HL-60 (cell line): ENCODE measurements at regions not wholly inside any gene's neighbourhood (a gene's known extent, or its start where the extent isn't known, plus 50 kb on each side); places are given as distances from the start of the nearest gene placed in this dataset.

Experiments used
- DNase-seq, 2 experiments: peaks; one replicate each; pipeline ENCODE4 v3.0.0-alpha.2; 2010 to 2020; ENCODE audit warnings: low read depth in 1 of 2, low spot score in 1 of 2
- H3K27ac ChIP-seq: fragments of 250-450 bp; sonication (Bioruptor Pico); replicated peaks from 2 replicates; pipeline ENCODE4 v1.5.1; 2020; ENCODE audit warnings: mild to moderate bottlenecking, moderate library complexity
- H3K27me3 ChIP-seq: fragments of 250-450 bp; sonication (Bioruptor Pico); 2 replicates; pipeline ENCODE4 v1.5.1; 2021; ENCODE audit warnings: mild to moderate bottlenecking, moderate library complexity; ENCODE audit not compliant: insufficient read depth, poor library complexity, severe bottlenecking
- H3K4me3 ChIP-seq: replicated peaks from 2 replicates; pipeline ENCODE4 v1.5.1; 2011; ENCODE audit warnings: mild to moderate bottlenecking, control low read depth, low read length; ENCODE audit not compliant: insufficient read depth
- CTCF ChIP-seq: IDR thresholded peaks from one replicate; pipeline ENCODE4 v1.5.1; 2011; ENCODE audit warnings: low read length, control low read depth, inconsistent platforms; ENCODE audit not compliant: insufficient read depth
- GABPA ChIP-seq: IDR thresholded peaks from 2 replicates; pipeline ENCODE4 v1.6.1; 2012; ENCODE audit warnings: low read depth
- POLR2AphosphoS5 ChIP-seq: IDR thresholded peaks from 2 replicates; pipeline ENCODE4 v1.6.1; 2012; ENCODE audit warnings: low read depth
- REST ChIP-seq: IDR thresholded peaks from 2 replicates; pipeline ENCODE4 v1.6.1; 2012; ENCODE audit warnings: low read depth; ENCODE audit not compliant: insufficient replicate concordance
- SPI1 ChIP-seq: IDR thresholded peaks from 2 replicates; pipeline ENCODE4 v1.6.1; 2012; ENCODE audit warnings: low read depth, mild to moderate bottlenecking, borderline replicate concordance

- no peak for DNase-seq
- Histone ChIP-seq H3K4me3 (no peak overlapping the region), H3K27ac (no peak overlapping the region), H3K27me3 (peaks cover 3% of the 10 kb centered on the region)
- TF ChIP-seq SPI1 (no peak), CTCF (no peak), GABPA (no peak), POLR2AphosphoS5 (no peak), REST (no peak)
Measured at GRCh38 chr17:72399023-72399607, 278.3 kb downstream of the SOX9 start.

GRCh38 chr17:72399608-72400487 is 279.0 kb downstream of the SOX9 start:
- no peak overlapping the region for H3K27ac ChIP-seq

More at GRCh38 chr17:72399608-72400487, 279.0 kb downstream of the SOX9 start:
- no peak for DNase-seq
- H3K4me3 ChIP-seq = no peak overlapping the region
- TF ChIP-seq GABPA = no peak
- no peak for TF ChIP-seq REST
- TF ChIP-seq CTCF = no peak
- no peak for TF ChIP-seq POLR2AphosphoS5
- TF ChIP-seq SPI1 = no peak
- peaks cover 3% of the 10 kb centered on the region for H3K27me3 ChIP-seq
